Endothelial cell of umbilical vein (primary cell): ENCODE measurements at regions not wholly inside any gene's neighbourhood (a gene's known extent, or its start where the extent isn't known, plus 50 kb on each side); places are given as distances from the start of the nearest gene placed in this dataset.

Experiments used
- BruUV-seq: library from RNA; stranded (reverse); fragments of 400-500 nt; replicated peaks from 2 replicates; lab custom pipeline; 2021; lab: Mats Ljungman, UMichigan
- CTCF ChIA-PET: fragments of 300-600, 350-600 bp; sonication (Branson Sonifier 250); formaldehyde crosslinking; loops from one replicate; lab custom pipeline; 2021; ENCODE audit warnings: antibody characterized with exemption, inconsistent platforms; lab: Charles Lee
- POLR2A ChIA-PET: fragments of 300-600, 350-600 bp; sonication (Branson Sonifier 250); formaldehyde crosslinking; loops from one replicate; lab custom pipeline; 2021; ENCODE audit warnings: antibody characterized with exemption, inconsistent platforms; lab: Charles Lee
- DNase-seq: peaks from one replicate; pipeline ENCODE4 v3.0.0-alpha.2; 2011; ENCODE audit warnings: low read depth, low spot score
- FAIRE-seq: peaks from 2 replicates; lab custom pipeline; 2011; peaks lifted over from hg19 to GRCh38; lab: Jason Lieb, UNC
- H2AFZ ChIP-seq: 2 replicates; pipeline ENCODE4 v1.6.0; 2012; ENCODE audit warnings: low read depth, low read length, control low read depth, inconsistent platforms
- H3K27ac ChIP-seq: 2 replicates; pipeline ENCODE4 v1.5.1; 2011; ENCODE audit warnings: low read depth, mild to moderate bottlenecking, control low read depth, low read length, moderate library complexity; ENCODE audit not compliant: insufficient read depth
- H3K27me3 ChIP-seq, 2 experiments: 2 replicates each; pipeline versions ENCODE4 v1.6.0 to v1.6.1; 2011; ENCODE audit warnings: low read length in 2 of 2, mixed read lengths in 1 of 2; ENCODE audit not compliant: control insufficient read depth in 2 of 2, insufficient read depth in 2 of 2
- H3K36me3 ChIP-seq, 2 experiments: 2 replicates in 1 of 2; 3 replicates in 1 of 2; pipeline ENCODE4 v1.5.1; 2011; ENCODE audit warnings: low read length in 2 of 2, mild to moderate bottlenecking in 1 of 2, moderate library complexity in 1 of 2; ENCODE audit not compliant: control insufficient read depth in 2 of 2, insufficient read depth in 2 of 2; ENCODE audit errors: extremely low read depth in 1 of 2
- H3K4me1 ChIP-seq: 3 replicates; pipeline ENCODE4 v1.5.1; 2011; ENCODE audit warnings: mild to moderate bottlenecking, low read length; ENCODE audit not compliant: control insufficient read depth, insufficient read depth; ENCODE audit errors: extremely low read depth
- H3K4me2 ChIP-seq: 2 replicates; pipeline ENCODE4 v1.6.1; 2011; ENCODE audit warnings: low read length, control low read depth, mixed read lengths; ENCODE audit not compliant: insufficient read depth
- H3K4me3 ChIP-seq, 3 experiments: fragments of 200-600 bp in 1 of 3; sonication (generic), shearing (Covaris generic) in 1 of 3; replicated peaks in 1 of 3; 2 replicates each; pipeline ENCODE4 v1.5.1; 2011 to 2016; ENCODE audit warnings: control low read depth in 3 of 3, low read length in 3 of 3, mild to moderate bottlenecking in 2 of 3, inconsistent platforms in 1 of 3, low read depth in 1 of 3, moderate library complexity in 1 of 3; ENCODE audit not compliant: insufficient read depth in 1 of 3
- H3K79me2 ChIP-seq: 2 replicates; pipeline ENCODE4 v1.6.0; 2012; ENCODE audit warnings: low read length, inconsistent platforms; ENCODE audit not compliant: control insufficient read depth, insufficient read depth
- H3K9ac ChIP-seq: replicated peaks from 2 replicates; pipeline ENCODE3; 2011; ENCODE audit warnings: low read length, control low read depth; ENCODE audit not compliant: insufficient read depth; ENCODE audit errors: extremely low read depth
- H3K9me1 ChIP-seq: replicated peaks from 3 replicates; pipeline ENCODE4 v1.6.0; 2011; ENCODE audit warnings: mild to moderate bottlenecking, low read length; ENCODE audit not compliant: control insufficient read depth, insufficient read depth; ENCODE audit errors: extremely low read depth
- H3K9me3 ChIP-seq: replicated peaks from 2 replicates; pipeline ENCODE4 v1.5.1; 2012; ENCODE audit warnings: low read length, inconsistent platforms; ENCODE audit not compliant: control insufficient read depth, insufficient read depth
- H4K20me1 ChIP-seq: replicated peaks from 2 replicates; pipeline ENCODE3; 2011; ENCODE audit warnings: mild to moderate bottlenecking, low read length; ENCODE audit not compliant: control insufficient read depth, insufficient read depth; ENCODE audit errors: extremely low read depth
- CTCF ChIP-seq, 2 donors: IDR thresholded peaks; 1 replicate in 1 of 2; 2 replicates in 1 of 2; pipeline ENCODE4 v1.5.1; 2011; ENCODE audit warnings: low read length in 2 of 2, mild to moderate bottlenecking in 2 of 2, moderate library complexity in 2 of 2, control low read depth in 1 of 2, inconsistent platforms in 1 of 2, low read depth in 1 of 2; ENCODE audit not compliant: insufficient read depth in 1 of 2; ENCODE audit errors: extremely low read depth in 1 of 2
- EZH2 ChIP-seq: IDR thresholded peaks from 2 replicates; pipeline ENCODE4 v1.6.1; 2012; ENCODE audit warnings: borderline replicate concordance, low read depth, mild to moderate bottlenecking, moderate library complexity, low read length, inconsistent platforms; ENCODE audit not compliant: severe bottlenecking
- FOS ChIP-seq: IDR thresholded peaks from 2 replicates; pipeline ENCODE4 v1.6.1; 2011; ENCODE audit warnings: mild to moderate bottlenecking, low read length, moderate library complexity, borderline replicate concordance; ENCODE audit not compliant: insufficient read depth
- GATA2 ChIP-seq: IDR thresholded peaks from 2 replicates; pipeline ENCODE4 v1.7.0; 2011; ENCODE audit warnings: low read depth, mild to moderate bottlenecking, moderate library complexity, mixed read lengths, low read length; ENCODE audit not compliant: insufficient read length, insufficient read depth
- JUN ChIP-seq: IDR thresholded peaks from 2 replicates; pipeline ENCODE4 v1.6.1; 2011; ENCODE audit warnings: borderline replicate concordance, low read depth; ENCODE audit not compliant: insufficient read length, insufficient read depth
- MAX ChIP-seq: IDR thresholded peaks from 2 replicates; pipeline ENCODE4 v1.6.1; 2011; ENCODE audit not compliant: insufficient read depth, insufficient read length
- MYC ChIP-seq: IDR thresholded peaks from one replicate; pipeline ENCODE4 v1.6.1; 2011; ENCODE audit warnings: mild to moderate bottlenecking, low read depth, low read length
- POLR2A ChIP-seq: IDR thresholded peaks from 2 replicates; pipeline ENCODE4 v1.6.1; 2012; ENCODE audit warnings: low read depth, mild to moderate bottlenecking, control low read depth, low read length
- POLR2AphosphoS5 ChIP-seq: IDR thresholded peaks from 2 replicates; pipeline ENCODE4 v1.6.1; 2012; ENCODE audit warnings: low read depth, mild to moderate bottlenecking, control low read depth, low read length, moderate library complexity; ENCODE audit not compliant: insufficient read depth
- dilution Hi-C: fragments of 300-500 bp; cut with MboI; formaldehyde crosslinking; loops from one replicate; pipeline ENCODE4 v1.15.0; 2019; ENCODE audit warnings: low sequenced_read_pairs; ENCODE audit not compliant: extremely low pct_ligation_motif_present
- intact Hi-C: fragments of 100-400 bp; cut with micrococcal nuclease; formaldehyde crosslinking; loops from one replicate; pipeline ENCODE4 v1.10.0; 2022

- POLR2A ChIA-PET: no interaction called here
- Histone ChIP-seq H3K9me3 (peaks cover 2% of the 10 kb centered on the region), H3K9me1 (no peaks in the 10 kb centered on the region), H3K27me3 (no peaks in the 10 kb centered on the region), H3K27ac (no peak overlapping the region), H3K36me3 (no peaks in the 10 kb centered on the region), H3K4me2 (no peak overlapping the region), H2AFZ (no peak overlapping the region), H3K4me1 (no peaks in the 10 kb centered on the region), H3K4me3 (no peak overlapping the region), H3K79me2 (no peaks in the 10 kb centered on the region), H3K9ac (no peak overlapping the region), H4K20me1 (no peaks in the 10 kb centered on the region)
- TF ChIP-seq CTCF (IDR thresholded peaks at IDR 0.05; ENCODE audit: extremely low read depth in 1 of 2, insufficient read depth in 1 of 2, low read depth in 1 of 2, low read length in 2 of 2) (no peak), POLR2A (no peak), FOS (no peak), MYC (no peak), MAX (no peak), GATA2 (no peak), POLR2AphosphoS5 (no peak), EZH2 (no peak), JUN (no peak)
- DNase-seq: no peak
- intact Hi-C loops (no loop called here), dilution Hi-C loops (no loop called here)
- CTCF ChIA-PET: no interaction called here
- BruUV-seq: no TSS peak
- FAIRE-seq: no peak
Observed at GRCh38 chr1:5473268-5473667, 519.0 kb downstream of the NPHP4 start.
